ENCODE measurements at regions not wholly inside any gene's neighbourhood (a gene's known extent, or its start where the extent isn't known, plus 50 kb on each side); places are given as distances from the start of the nearest gene placed in this dataset.

DNA sequence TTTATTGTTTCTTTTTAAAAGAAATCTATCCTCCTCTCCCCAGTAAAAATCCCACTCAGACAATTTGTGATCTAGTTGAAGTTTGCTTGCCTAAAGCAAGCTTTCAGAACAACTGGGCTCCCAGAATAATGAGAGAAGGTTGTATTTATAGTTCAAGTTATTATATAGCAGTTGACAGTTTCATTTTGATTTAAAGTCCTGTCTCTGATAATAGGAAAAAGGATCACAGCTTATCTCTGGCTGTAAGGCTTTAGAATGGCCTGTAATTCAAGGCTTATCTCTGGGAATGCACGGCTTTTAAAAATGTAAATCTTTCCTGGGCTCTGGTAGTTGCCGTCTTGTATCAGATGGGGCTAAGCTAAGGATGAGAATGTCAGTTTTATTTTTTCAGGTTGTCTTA, 123.3 kb upstream of the TMTC4 start:
- TF ChIP-seq, protein P1, sequence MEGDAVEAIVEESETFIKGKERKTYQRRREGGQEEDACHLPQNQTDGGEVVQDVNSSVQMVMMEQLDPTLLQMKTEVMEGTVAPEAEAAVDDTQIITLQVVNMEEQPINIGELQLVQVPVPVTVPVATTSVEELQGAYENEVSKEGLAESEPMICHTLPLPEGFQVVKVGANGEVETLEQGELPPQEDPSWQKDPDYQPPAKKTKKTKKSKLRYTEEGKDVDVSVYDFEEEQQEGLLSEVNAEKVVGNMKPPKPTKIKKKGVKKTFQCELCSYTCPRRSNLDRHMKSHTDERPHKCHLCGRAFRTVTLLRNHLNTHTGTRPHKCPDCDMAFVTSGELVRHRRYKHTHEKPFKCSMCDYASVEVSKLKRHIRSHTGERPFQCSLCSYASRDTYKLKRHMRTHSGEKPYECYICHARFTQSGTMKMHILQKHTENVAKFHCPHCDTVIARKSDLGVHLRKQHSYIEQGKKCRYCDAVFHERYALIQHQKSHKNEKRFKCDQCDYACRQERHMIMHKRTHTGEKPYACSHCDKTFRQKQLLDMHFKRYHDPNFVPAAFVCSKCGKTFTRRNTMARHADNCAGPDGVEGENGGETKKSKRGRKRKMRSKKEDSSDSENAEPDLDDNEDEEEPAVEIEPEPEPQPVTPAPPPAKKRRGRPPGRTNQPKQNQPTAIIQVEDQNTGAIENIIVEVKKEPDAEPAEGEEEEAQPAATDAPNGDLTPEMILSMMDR (IDR thresholded peaks at IDR 0.05): no peak
- TF ChIP-seq POLR2A (IDR thresholded peaks at IDR 0.05): no peak
